ENCODE measurements at regions not wholly inside any gene's neighbourhood (a gene's known extent, or its start where the extent isn't known, plus 50 kb on each side); places are given as distances from the start of the nearest gene placed in this dataset.

- TF ChIP-seq CTCF (IDR thresholded peaks at IDR 0.05; ENCODE audit: low read depth, low read length): no peak
- H3K4me3 ChIP-seq (ENCODE audit: low read depth, low read length): no peak overlapping the region
These were observed 94.6 kb upstream of the RALGPS2 start for GRCh38 chr1:178630417-178630816.

DNA sequence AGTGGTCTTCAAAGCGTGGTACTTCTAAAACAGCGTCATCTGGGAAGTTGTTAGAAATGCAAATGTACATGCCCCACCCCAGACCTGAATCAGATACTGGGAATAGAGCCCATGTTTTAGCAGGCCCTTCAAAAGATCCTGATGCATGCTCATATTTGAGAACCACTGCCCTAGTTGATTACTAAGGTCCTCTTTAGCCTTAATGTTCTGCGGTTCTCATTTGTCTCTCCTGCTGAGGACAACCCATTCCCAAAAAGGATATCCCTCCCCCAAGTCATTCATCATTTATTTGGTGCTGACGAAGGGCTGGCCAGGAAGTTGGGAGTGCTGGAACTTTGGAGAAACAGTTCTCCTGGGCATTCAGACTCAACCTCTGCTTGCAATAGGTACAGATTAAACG lies 92.4 kb upstream of the RALGPS2 start:
- no peak overlapping the region for H3K4me3 ChIP-seq (ENCODE audit: low read depth, low read length)
- TF ChIP-seq CTCF (IDR thresholded peaks at IDR 0.05; ENCODE audit: low read depth, low read length): no peak

GRCh38 chr1:178633056-178633455 lies 92.0 kb upstream of the RALGPS2 start:
- no peak overlapping the region for H3K4me3 ChIP-seq (ENCODE audit: low read depth, low read length)
- no peak for TF ChIP-seq CTCF (IDR thresholded peaks at IDR 0.05; ENCODE audit: low read depth, low read length)

DNA sequence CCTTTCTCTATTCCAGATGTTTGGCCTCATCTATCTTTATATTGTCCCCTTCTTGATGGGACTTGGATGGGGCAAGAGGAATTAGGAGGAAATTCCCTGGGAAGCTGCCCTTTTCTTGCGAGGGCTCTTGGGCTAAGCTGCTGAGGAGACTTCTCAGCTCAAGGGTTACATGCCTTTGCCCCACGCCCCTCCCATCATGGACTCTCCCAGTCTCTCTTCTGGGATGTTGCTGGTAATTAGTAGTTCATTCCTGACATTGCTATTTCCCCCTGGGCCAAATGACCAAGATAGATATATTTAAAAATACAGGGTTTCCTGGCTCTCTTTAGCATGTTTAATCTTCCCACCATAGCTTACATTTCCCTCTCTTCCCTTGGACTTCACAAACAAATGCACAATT lies 90.6 kb upstream of the RALGPS2 start:
- no peak for TF ChIP-seq CTCF (IDR thresholded peaks at IDR 0.05; ENCODE audit: low read depth, low read length)

DNA sequence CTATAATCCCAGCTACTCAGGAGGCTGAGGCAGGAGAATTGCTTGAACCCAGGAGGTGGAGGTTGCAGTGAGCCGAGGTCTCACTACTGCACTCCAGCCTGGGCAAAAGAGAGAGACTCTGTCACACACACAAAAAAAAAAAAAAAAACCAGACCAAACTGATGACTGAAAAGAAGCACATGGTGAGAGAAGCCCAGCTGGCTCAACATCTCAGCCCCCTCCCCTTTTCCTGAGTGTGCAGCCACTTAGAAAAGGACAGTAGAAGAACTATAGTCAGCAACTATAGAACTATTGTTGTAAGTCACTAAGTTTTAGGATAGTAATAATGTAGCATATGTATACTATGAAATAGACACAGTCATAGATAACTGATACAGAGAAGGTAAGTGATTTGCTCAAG lies 87.2 kb upstream of the RALGPS2 start:
- H3K4me3 ChIP-seq (ENCODE audit: low read depth, low read length): no peak overlapping the region
- no peak for TF ChIP-seq CTCF (IDR thresholded peaks at IDR 0.05; ENCODE audit: low read depth, low read length)

More for the DNA sequence above, 90.6 kb upstream of the RALGPS2 start:
- H3K4me3 ChIP-seq (ENCODE audit: low read depth, low read length): no peak overlapping the region

DNA sequence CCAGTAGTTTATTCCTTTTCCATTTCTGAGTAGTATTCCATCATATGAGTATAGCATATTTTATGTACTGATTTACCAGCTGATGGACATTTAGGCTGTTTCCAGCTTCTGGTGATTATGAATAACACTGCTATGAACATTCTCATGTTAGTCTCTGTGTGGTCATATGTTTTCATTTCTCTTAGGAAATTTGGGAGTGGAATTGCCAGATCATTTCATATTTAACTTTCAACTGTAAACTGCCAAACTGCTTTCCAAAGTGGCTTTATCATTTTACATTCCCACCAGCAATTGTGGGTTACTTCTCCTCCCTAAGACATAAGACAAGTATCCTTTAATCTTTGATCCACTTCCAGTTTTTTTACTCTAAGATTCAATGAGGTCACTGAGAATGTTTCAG lies 85.7 kb upstream of the RALGPS2 start:
- no peak for TF ChIP-seq CTCF (IDR thresholded peaks at IDR 0.05; ENCODE audit: low read depth, low read length)
- H3K4me3 ChIP-seq (ENCODE audit: low read depth, low read length): no peak overlapping the region

DNA sequence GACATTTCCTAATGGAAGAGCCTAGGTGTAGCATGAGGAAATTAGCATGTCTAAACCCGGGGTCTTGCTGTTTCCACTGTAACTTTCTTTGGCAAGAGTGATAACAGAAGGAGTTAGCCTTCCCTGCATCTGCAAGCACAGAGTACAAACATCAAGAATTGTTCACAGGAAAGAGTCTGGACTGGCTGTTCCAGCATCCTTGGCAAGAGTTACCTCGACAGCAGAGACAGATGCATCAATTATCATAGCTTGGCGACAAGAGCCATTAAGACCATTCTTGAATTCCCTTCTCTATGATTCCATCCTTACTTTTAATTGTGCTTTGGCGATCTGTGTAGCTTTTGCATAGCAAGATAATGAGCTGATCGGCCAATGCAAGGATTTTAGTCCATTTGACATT lies 82.8 kb upstream of the RALGPS2 start:
- TF ChIP-seq CTCF (IDR thresholded peaks at IDR 0.05; ENCODE audit: low read depth, low read length): no peak
- H3K4me3 ChIP-seq (ENCODE audit: low read depth, low read length): no peak overlapping the region

Measured in WI38 (cell line).